ENCODE measurements at regions not wholly inside any gene's neighbourhood (a gene's known extent, or its start where the extent isn't known, plus 50 kb on each side); places are given as distances from the start of the nearest gene placed in this dataset.

DNA sequence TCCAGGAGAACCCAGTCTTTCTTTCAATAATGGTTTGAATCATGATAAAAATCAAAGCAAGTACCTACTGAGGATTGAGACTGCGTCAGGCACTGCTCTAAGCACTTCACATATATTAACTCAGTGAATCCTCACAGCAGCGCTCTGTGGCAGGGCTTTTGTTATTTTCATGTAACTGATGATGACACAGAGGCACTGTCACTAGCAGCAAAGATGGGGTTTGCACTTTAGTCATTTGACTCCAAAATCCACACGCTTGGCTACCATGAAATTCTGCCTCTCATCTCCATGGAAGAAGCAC is 98.8 kb upstream of the GSC start:
- FAIRE-seq (no peak), DNase-seq (ENCODE audit: insufficient read length, low spot score) (no peak)
- TF ChIP-seq, protein P1, sequence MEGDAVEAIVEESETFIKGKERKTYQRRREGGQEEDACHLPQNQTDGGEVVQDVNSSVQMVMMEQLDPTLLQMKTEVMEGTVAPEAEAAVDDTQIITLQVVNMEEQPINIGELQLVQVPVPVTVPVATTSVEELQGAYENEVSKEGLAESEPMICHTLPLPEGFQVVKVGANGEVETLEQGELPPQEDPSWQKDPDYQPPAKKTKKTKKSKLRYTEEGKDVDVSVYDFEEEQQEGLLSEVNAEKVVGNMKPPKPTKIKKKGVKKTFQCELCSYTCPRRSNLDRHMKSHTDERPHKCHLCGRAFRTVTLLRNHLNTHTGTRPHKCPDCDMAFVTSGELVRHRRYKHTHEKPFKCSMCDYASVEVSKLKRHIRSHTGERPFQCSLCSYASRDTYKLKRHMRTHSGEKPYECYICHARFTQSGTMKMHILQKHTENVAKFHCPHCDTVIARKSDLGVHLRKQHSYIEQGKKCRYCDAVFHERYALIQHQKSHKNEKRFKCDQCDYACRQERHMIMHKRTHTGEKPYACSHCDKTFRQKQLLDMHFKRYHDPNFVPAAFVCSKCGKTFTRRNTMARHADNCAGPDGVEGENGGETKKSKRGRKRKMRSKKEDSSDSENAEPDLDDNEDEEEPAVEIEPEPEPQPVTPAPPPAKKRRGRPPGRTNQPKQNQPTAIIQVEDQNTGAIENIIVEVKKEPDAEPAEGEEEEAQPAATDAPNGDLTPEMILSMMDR (IDR thresholded peaks at IDR 0.05; ENCODE audit: insufficient read depth, missing control alignments): no peak

DNA sequence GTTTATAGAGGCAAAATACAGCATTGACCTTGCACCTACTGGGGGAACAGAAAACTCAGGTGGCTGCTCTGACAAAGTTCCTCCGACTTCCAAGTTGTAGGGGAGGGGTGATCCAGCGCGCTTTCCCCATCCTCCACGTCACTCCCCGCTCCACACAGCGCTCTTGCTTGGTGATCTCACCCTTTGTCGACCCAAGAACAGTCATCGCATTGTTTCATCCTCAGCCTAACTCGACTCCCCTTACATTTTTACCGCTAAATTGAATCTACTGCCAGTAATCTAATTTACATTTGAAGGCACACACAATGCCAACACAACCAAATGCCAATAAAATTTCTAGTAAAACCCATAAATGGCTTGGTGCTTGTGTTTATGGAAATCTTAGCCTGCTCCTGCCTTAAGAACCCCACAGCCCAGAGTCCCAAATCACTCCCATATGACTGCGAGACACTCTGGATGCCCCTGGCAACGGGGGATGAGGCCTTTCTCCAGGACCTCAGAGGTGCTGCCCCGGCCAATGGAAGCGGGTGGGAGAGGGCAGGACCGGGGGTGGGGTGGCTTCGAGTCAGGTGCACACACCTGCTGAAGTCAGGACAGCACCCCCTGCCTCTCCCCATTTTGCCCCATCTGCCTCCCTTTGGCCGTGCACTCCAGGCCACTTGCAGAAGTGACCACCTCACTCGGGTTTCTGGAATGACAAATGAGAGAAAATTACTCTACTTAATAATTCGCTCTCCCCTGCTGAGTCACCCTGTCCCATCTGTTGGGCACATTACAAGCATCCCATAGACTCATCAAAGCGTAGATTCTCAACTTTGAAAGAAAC is 98.2 kb upstream of the GSC start:
- DNase-seq (ENCODE audit: insufficient read length, low spot score) (no peak), FAIRE-seq (no peak)
- TF ChIP-seq, protein P1 (IDR thresholded peaks at IDR 0.05; ENCODE audit: insufficient read depth, missing control alignments): no peak

DNA sequence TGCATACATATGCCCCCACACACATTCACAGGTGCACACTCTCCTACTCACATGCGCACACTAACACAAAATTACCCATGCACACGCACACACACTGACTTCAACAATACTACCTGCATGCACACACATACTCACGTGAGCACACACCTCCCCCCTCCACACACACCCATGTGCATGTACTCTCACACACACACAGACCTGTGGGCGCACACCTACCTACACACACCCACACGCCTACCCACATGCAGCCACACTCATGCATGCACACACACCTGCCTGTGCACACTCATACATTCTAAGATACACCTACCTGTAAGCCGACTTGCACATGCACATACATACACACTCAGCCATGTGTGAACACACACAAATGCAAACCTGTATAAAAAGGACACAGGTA is 97.3 kb upstream of the GSC start:
- FAIRE-seq (no peak), DNase-seq (ENCODE audit: insufficient read length, low spot score) (no peak)
- TF ChIP-seq, protein P1 (IDR thresholded peaks at IDR 0.05; ENCODE audit: insufficient read depth, missing control alignments): no peak

DNA sequence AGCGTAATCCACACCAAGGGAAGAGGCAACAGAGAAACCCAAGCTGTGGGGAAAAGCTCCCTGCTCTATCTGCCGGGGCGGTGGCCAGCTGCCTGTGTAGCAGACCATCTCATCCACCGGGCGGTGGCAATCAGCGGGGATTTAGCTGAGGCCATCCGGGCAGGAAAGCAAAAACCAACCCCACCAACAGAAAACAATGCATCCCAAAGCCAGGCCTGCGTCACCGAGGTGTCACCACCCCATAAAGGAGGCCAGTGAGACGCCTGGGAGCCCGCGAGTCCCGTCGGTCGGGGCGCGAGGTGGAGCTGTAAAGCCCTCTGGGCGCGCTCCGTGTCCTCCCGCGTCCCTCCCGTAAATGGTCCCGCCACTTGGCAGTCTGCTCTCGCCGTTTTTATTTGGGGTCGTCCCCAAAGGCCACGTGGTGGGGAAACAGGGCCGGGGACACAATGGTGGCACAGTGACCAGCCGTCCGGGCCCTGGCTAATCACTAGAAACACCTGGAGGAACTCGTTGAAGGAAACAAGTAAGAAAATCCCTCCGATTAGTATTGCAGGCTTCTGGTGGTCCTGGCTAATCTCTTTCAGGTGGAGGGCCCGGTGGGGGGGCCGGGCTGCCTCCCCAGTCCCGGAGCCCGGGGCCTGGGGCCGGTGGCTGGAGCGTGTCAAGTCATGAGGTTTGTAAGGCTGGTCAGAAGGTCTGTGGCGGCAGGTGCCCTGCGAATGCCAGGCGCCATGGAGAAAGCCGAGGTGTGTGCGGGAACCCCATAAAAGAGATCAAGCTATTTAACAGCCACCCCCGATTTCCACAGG is 94.7 kb upstream of the GSC start:
- TF ChIP-seq, protein P1 (IDR thresholded peaks at IDR 0.05; ENCODE audit: insufficient read depth, missing control alignments): no peak
- DNase-seq (ENCODE audit: insufficient read length, low spot score) (no peak), FAIRE-seq (no peak)

DNA sequence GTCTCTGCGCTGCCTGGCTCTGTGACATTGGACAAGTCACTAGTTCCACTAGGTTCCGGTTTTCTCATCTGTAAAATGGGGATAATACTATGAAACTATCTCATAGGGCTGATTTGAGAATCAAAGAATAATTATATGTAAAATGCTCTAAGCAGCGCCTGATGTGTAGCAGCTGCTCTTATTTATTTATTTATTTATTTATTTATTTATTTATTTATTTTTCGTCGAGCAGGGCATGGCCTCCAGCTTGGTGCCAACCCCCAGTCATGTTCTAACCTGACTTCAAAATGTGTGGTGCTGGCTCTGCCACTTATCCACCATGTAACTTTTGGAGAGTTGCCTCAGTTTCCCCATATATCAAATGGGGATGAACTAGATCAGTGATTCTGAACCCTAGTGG is 93.5 kb upstream of the GSC start:
- FAIRE-seq (no peak), DNase-seq (ENCODE audit: insufficient read length, low spot score) (no peak)
- TF ChIP-seq, protein P1 (IDR thresholded peaks at IDR 0.05; ENCODE audit: insufficient read depth, missing control alignments): no peak

DNA sequence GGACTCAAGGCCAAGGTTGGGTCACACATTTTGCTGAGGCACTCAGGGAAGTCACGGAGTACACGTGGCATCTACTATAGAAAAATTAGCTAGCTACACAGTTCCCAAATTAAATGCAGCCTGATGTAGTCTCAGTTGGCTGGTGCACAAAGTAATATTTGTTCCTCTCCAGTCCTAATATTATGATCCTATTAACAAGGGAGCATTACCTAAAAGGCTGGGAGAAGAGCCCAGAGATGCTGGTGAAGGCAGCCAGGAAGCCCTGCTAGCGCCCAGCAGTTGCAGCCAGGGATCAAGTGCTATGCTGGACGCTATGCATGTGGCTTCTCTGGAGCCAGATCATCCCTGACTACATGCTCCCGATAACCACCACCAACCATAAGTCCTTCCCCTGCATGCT is 88.0 kb upstream of the GSC start:
- FAIRE-seq (no peak), DNase-seq (ENCODE audit: insufficient read length, low spot score) (no peak)
- TF ChIP-seq, protein P1 (IDR thresholded peaks at IDR 0.05; ENCODE audit: insufficient read depth, missing control alignments): no peak

DNA sequence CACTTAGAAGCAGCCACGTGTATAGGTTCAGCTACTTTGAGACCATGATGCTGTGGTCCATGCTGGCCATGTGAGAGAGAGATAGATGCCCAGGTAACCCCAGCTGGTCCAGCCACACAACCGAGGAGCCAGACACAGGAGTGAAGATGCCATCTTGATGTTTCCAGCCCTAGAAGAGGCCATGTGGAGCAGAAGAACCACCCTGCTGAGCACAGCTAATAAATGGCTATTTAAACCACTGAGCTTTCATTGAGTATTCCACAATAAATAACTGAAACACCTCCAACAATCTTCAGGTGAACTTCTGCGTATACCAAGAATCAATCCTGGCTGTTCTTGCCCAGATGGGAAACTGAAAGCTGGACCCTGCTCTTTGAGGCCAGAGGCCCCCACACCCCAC is 84.0 kb upstream of the GSC start:
- FAIRE-seq: no peak
- TF ChIP-seq, protein P1 (IDR thresholded peaks at IDR 0.05; ENCODE audit: insufficient read depth, missing control alignments): no peak

More for the DNA sequence above, 84.0 kb upstream of the GSC start:
- DNase-seq (ENCODE audit: insufficient read length, low spot score): no peak

Data from D721Med (cell line).